Panc1 (cell line): ENCODE measurements at regions not wholly inside any gene's neighbourhood (a gene's known extent, or its start where the extent isn't known, plus 50 kb on each side); places are given as distances from the start of the nearest gene placed in this dataset.

Source experiments
- ATAC-seq: fragments of 200-7000 bp; cut with Tn5 transposase; 2 replicates; pipeline ENCODE4 v1.9.1; 2020; ENCODE audit warnings: mild to moderate bottlenecking, moderate library complexity
- BruUV-seq: library from RNA; stranded (reverse); fragments of 400-500 nt; replicated peaks from 2 replicates; lab custom pipeline; 2021; lab: Mats Ljungman, UMichigan
- CTCF ChIA-PET: fragments of 300-600 bp; sonication (Branson Sonifier 250); formaldehyde crosslinking; loops from one replicate; lab custom pipeline; 2022; ENCODE audit warnings: antibody characterized with exemption; lab: Charles Lee
- POLR2A ChIA-PET: fragments of 300-600 bp; sonication (Branson Sonifier 250); formaldehyde crosslinking; loops from one replicate; lab custom pipeline; 2022; ENCODE audit warnings: antibody characterized with exemption; lab: Charles Lee
- DNase-seq: peaks from one replicate; pipeline ENCODE4 v3.0.0-alpha.2; 2010; ENCODE audit warnings: low read depth, low spot score
- H3K27ac ChIP-seq: 2 replicates; pipeline ENCODE4 v1.5.1; 2011; ENCODE audit warnings: mild to moderate bottlenecking, low read length, inconsistent platforms
- H3K27me3 ChIP-seq: fragments of 200-500 bp; sonication (Bioruptor generic); 2 replicates; pipeline ENCODE4 v1.6.0; 2014; ENCODE audit warnings: low read length, inconsistent platforms; ENCODE audit not compliant: control insufficient read depth, insufficient read depth
- H3K36me3 ChIP-seq: fragments of 200-500 bp; sonication (Bioruptor generic); 2 replicates; pipeline ENCODE4 v1.5.1; 2014; ENCODE audit warnings: inconsistent platforms, mild to moderate bottlenecking, low read length, moderate library complexity; ENCODE audit not compliant: control insufficient read depth, insufficient read depth
- H3K4me1 ChIP-seq: 2 replicates; pipeline ENCODE4 v1.5.1; 2011; ENCODE audit warnings: inconsistent platforms, mild to moderate bottlenecking, low read length, moderate library complexity; ENCODE audit not compliant: control insufficient read depth, insufficient read depth
- H3K4me3 ChIP-seq, 2 experiments: 2 replicates each; pipeline ENCODE4 v1.5.1; 2011 to 2012; ENCODE audit warnings: low read depth in 2 of 2, low read length in 2 of 2, mild to moderate bottlenecking in 2 of 2, inconsistent platforms in 1 of 2, moderate library complexity in 1 of 2
- H3K9me3 ChIP-seq: fragments of 200-500 bp; sonication (Bioruptor generic); 2 replicates; pipeline ENCODE4 v1.5.1; 2014; ENCODE audit warnings: low read depth, mild to moderate bottlenecking, inconsistent platforms, low read length, moderate library complexity; ENCODE audit not compliant: control insufficient read depth, insufficient read depth
- POLR2AphosphoS5 ChIP-seq: IDR thresholded peaks from 2 replicates; pipeline ENCODE4 v1.6.1; 2012; ENCODE audit warnings: mild to moderate bottlenecking, low read depth, low read length, moderate library complexity
- SIN3A ChIP-seq: IDR thresholded peaks from 2 replicates; pipeline ENCODE4 v1.6.1; 2012; ENCODE audit warnings: low read depth, mild to moderate bottlenecking, low read length, moderate library complexity, borderline replicate concordance; ENCODE audit not compliant: insufficient read depth
- TCF7L2 ChIP-seq: IDR thresholded peaks from 2 replicates; pipeline ENCODE4 v1.6.1; 2011; ENCODE audit warnings: mild to moderate bottlenecking, low read depth, low read length, inconsistent platforms
- in situ Hi-C: cut with HindIII; loops from 2 replicates; pipeline ENCODE4 v1.10.0; 2016; ENCODE audit warnings: low sequenced_read_pairs, low pct_unique_long_range_greater_than_20kb
- intact Hi-C: fragments of 100-400 bp; cut with micrococcal nuclease; formaldehyde crosslinking; loops from one replicate; pipeline ENCODE4 v1.10.0; 2022; ENCODE audit not compliant: unreplicated experiment
- TF ChIP-seq, protein P1 (sequence below): fragments of 450-650 bp; IDR thresholded peaks from 2 replicates; pipeline ENCODE4 v1.5.1; 2017; ENCODE audit warnings: mild to moderate bottlenecking
- TF ChIP-seq, protein P2 (sequence below), 2 experiments: IDR thresholded peaks; 2 replicates each; pipeline ENCODE4 v1.6.1; 2011 to 2012; ENCODE audit warnings: low read depth in 2 of 2, control low read depth in 1 of 2, low read length in 1 of 2, mild to moderate bottlenecking in 1 of 2, moderate library complexity in 1 of 2; ENCODE audit not compliant: insufficient read depth in 1 of 2

DNA sequence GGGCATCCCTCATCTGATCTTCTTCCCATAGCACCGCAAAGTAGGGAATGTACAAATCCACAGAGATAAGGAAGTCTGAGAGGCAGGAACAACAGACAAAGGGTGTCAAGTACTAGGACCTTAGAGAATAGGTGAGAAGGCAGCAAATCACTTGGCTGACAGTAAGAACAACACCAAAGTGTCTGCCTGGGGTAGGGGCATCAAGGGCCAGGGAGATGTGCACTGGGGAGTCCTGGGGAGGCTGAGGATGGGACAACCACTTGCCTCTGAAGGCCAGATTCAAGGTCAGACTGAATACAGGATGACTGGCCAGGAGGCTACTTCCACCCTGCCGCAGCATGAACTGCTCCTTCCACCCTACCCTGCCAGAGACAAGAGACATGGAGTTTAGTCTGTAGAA lies 1040.8 kb downstream of the BCL11B start:
- POLR2A ChIA-PET, result no interaction called here
- in situ Hi-C loops, result no loop called here

DNA sequence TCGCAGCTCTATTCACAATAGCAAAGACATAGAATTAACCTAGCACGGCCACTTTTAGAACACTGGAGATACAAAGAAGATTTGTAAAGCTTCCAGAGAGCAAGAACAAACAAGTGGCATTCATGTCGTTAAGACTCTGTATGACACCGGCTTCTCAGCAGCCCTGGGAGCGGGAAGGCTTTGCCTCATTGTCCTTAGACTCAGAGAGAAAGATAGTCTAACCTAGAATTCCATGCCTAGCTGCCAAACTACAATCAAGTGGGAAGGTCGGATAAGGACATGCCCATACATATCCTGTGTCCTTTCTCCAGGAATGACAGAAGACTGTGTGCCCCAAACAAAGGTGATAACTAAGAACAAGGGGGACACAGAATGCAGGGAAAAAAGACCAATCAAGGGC lies 1038.3 kb downstream of the BCL11B start:
- POLR2A ChIA-PET, result no interaction called here
- in situ Hi-C loops, result no loop called here
- BruUV-seq, result no TSS peak
- TF ChIP-seq TCF7L2, result no peak
- TF ChIP-seq, protein P1, sequence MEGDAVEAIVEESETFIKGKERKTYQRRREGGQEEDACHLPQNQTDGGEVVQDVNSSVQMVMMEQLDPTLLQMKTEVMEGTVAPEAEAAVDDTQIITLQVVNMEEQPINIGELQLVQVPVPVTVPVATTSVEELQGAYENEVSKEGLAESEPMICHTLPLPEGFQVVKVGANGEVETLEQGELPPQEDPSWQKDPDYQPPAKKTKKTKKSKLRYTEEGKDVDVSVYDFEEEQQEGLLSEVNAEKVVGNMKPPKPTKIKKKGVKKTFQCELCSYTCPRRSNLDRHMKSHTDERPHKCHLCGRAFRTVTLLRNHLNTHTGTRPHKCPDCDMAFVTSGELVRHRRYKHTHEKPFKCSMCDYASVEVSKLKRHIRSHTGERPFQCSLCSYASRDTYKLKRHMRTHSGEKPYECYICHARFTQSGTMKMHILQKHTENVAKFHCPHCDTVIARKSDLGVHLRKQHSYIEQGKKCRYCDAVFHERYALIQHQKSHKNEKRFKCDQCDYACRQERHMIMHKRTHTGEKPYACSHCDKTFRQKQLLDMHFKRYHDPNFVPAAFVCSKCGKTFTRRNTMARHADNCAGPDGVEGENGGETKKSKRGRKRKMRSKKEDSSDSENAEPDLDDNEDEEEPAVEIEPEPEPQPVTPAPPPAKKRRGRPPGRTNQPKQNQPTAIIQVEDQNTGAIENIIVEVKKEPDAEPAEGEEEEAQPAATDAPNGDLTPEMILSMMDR, result no peak
- intact Hi-C loops, result no loop called here
- Histone ChIP-seq H3K27me3 (peaks cover 2% of the 10 kb centered on the region; the same call in 1 of the 2 replicates), H3K36me3 (no peaks in the 10 kb centered on the region), H3K9me3 (no peaks in the 10 kb centered on the region), H3K27ac (no peak overlapping the region), H3K4me3 (no peak overlapping the region), H3K4me1 (no peaks in the 10 kb centered on the region)
- CTCF ChIA-PET, result no interaction called here
- DNase-seq (no peak), ATAC-seq (no peak)

More for the DNA sequence above, 1040.8 kb downstream of the BCL11B start:
- Histone ChIP-seq H3K36me3 (no peaks in the 10 kb centered on the region), H3K27me3 (peaks cover 2% of the 10 kb centered on the region; the same call in 1 of the 2 replicates), H3K27ac (no peak overlapping the region), H3K4me1 (no peaks in the 10 kb centered on the region), H3K4me3 (no peak overlapping the region), H3K9me3 (no peaks in the 10 kb centered on the region)
- no peak for TF ChIP-seq POLR2AphosphoS5
- intact Hi-C loops, result no loop called here
- CTCF ChIA-PET, result no interaction called here
- no TSS peak for BruUV-seq
- no peak for ATAC-seq
- DNase-seq, result no peak

DNA sequence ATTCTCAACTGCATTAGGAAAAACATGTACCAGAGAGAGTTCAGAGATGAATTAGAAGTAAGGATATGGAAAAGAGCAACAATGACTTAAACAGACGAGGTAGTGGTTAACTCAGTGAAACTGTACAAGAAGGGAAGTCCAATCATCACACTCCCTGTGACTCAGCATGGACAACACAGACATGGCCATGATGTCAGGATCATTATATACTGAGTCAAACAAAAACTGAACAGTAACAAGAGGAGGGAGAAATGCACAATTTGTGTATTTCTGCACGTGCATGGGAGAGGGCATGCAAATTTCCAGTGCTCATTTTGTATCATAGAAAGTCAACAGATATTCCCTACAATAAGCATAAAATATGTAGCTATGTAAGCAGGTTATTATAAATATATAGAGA lies 1037.8 kb downstream of the BCL11B start:
- in situ Hi-C loops, result no loop called here

More for the DNA sequence above, 1037.8 kb downstream of the BCL11B start:
- ATAC-seq, result no peak
- BruUV-seq, result no TSS peak
- ChIA-PET CTCF (no interaction called here), POLR2A (no interaction called here)
- TF ChIP-seq SIN3A (no peak), TCF7L2 (no peak), POLR2AphosphoS5 (no peak)
- TF ChIP-seq, protein P2, sequence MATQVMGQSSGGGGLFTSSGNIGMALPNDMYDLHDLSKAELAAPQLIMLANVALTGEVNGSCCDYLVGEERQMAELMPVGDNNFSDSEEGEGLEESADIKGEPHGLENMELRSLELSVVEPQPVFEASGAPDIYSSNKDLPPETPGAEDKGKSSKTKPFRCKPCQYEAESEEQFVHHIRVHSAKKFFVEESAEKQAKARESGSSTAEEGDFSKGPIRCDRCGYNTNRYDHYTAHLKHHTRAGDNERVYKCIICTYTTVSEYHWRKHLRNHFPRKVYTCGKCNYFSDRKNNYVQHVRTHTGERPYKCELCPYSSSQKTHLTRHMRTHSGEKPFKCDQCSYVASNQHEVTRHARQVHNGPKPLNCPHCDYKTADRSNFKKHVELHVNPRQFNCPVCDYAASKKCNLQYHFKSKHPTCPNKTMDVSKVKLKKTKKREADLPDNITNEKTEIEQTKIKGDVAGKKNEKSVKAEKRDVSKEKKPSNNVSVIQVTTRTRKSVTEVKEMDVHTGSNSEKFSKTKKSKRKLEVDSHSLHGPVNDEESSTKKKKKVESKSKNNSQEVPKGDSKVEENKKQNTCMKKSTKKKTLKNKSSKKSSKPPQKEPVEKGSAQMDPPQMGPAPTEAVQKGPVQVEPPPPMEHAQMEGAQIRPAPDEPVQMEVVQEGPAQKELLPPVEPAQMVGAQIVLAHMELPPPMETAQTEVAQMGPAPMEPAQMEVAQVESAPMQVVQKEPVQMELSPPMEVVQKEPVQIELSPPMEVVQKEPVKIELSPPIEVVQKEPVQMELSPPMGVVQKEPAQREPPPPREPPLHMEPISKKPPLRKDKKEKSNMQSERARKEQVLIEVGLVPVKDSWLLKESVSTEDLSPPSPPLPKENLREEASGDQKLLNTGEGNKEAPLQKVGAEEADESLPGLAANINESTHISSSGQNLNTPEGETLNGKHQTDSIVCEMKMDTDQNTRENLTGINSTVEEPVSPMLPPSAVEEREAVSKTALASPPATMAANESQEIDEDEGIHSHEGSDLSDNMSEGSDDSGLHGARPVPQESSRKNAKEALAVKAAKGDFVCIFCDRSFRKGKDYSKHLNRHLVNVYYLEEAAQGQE (IDR thresholded peaks at IDR 0.05; ENCODE audit: insufficient read depth in 1 of 2, low read depth in 2 of 2, low read length in 1 of 2), result no peak
- TF ChIP-seq, protein P1, result no peak
- Histone ChIP-seq H3K4me1 (no peaks in the 10 kb centered on the region), H3K27me3 (peaks cover 2% of the 10 kb centered on the region; the same call in 1 of the 2 replicates), H3K36me3 (no peaks in the 10 kb centered on the region), H3K4me3 (no peak overlapping the region), H3K9me3 (no peaks in the 10 kb centered on the region), H3K27ac (no peak overlapping the region)
- intact Hi-C loops, result no loop called here
- DNase-seq, result no peak
